ENCODE measurements at regions not wholly inside any gene's neighbourhood (a gene's known extent, or its start where the extent isn't known, plus 50 kb on each side); places are given as distances from the start of the nearest gene placed in this dataset.

DNA sequence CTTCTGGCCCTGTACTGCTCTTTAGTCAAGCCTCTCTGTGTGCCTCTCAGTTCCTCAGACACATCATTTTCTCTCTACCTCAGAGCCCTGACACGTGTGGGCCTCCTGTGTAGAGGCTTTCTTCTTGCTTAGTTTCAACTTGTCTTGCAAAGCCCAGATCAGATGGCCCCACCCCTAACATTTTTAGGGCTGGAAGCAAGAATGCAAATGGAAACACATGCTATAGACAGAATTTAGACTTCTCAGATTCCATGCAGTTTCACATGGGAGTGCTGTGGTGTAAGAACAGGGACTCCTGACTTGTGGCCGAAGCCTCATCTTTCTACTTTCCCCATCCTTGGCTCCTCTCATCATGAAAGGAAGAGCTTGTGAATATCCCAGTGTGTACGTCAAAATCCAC, 350.7 kb downstream of the DCHS2 start:
- TF ChIP-seq, protein P1, sequence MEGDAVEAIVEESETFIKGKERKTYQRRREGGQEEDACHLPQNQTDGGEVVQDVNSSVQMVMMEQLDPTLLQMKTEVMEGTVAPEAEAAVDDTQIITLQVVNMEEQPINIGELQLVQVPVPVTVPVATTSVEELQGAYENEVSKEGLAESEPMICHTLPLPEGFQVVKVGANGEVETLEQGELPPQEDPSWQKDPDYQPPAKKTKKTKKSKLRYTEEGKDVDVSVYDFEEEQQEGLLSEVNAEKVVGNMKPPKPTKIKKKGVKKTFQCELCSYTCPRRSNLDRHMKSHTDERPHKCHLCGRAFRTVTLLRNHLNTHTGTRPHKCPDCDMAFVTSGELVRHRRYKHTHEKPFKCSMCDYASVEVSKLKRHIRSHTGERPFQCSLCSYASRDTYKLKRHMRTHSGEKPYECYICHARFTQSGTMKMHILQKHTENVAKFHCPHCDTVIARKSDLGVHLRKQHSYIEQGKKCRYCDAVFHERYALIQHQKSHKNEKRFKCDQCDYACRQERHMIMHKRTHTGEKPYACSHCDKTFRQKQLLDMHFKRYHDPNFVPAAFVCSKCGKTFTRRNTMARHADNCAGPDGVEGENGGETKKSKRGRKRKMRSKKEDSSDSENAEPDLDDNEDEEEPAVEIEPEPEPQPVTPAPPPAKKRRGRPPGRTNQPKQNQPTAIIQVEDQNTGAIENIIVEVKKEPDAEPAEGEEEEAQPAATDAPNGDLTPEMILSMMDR (IDR thresholded peaks at IDR 0.05) = no peak
- TF ChIP-seq POLR2AphosphoS5 (IDR thresholded peaks at IDR 0.05; ENCODE audit: low read depth, low read length) = no peak
